HT1080 (cell line): ENCODE measurements at regions not wholly inside any gene's neighbourhood (a gene's known extent, or its start where the extent isn't known, plus 50 kb on each side); places are given as distances from the start of the nearest gene placed in this dataset.
"Not testable (repeated sequence)": the region's sequence is repeated elsewhere in the genome, so short reads cannot be mapped to it uniquely, and the experiment has no call there.

Source experiments
- DNase-seq: peaks from one replicate; pipeline ENCODE4 v3.0.0-alpha.2; 2015; ENCODE audit warnings: low read depth

DNA sequence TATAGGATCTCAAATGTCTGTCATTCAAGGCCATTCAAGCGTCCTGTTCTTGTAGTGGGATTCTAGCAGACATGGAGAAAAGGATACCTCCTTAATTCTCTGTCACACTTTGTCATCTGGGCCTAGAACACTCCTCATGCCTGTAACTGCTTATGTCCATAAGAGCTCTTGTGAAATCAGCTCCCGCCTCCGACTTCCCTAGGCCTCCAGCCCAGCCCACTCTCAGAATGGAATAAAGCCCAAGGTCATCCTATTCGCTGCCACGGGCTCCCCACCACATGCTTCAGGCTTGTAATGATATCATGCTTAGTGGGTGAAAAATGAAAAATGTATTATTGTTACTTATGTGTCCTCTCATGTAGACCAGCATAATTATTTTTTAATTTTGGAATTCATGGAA, 632.5 kb downstream of the ISL1 start:
- DNase-seq: no peak

DNA sequence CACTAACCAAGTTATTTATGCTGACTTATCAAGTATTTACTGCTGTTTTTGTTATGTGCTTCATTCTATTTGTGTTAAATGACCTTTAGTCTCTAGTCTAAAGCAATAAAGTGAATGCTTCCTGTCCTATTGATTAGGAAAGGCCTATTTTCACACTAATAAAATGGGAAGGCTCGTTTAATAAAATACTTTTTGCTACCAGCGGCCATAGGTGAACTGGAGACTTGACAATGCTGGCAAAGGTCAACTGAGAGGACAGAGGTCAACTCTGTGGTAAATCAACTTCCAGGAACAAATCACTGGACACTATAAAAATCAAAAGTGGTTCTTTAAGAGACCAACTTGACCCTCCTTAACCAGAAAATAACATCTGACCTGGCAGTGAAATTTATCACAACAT, 634.3 kb downstream of the ISL1 start:
- no peak for DNase-seq

DNA sequence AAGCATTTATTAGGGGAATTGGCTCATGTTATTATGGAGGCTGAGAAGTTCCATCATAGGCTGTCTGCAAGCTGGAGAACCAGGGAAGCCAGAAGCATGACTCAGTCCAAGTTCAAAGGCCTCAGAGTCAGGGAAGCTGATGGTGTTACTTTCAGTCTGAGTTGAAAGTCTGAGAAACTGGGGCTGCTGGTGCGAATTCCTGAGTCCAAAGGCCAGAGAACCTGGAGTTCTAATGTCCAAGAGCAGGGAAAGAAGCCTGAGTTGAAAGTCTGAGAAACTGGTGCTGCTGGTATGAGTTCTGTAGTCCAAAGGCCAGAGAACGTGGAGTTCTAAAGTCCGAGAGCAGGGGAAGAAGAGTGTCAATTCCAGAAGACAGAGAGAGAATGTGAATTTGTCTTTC, 641.1 kb downstream of the ISL1 start:
- DNase-seq: peak; percentile 24

DNA sequence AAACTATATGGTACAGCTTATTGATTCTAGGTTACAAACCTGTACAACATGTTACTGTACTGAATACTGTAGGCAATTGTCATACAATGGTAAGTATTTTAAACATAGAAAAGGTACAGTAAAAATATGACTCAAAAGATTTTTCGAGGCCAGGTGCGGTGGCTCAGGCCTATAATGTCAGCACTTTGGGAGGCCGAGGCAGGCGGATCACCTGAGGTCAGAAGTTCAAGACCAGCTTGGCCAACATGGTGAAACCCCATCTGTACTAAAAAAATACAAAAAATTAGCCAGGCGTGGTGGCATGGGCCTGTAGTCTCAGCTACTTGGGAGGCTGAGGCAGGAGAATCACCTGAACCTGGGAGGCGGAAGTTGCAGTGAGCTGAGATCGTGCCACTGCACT, 646.6 kb downstream of the ISL1 start:
- DNase-seq: not testable (repeated sequence)

DNA sequence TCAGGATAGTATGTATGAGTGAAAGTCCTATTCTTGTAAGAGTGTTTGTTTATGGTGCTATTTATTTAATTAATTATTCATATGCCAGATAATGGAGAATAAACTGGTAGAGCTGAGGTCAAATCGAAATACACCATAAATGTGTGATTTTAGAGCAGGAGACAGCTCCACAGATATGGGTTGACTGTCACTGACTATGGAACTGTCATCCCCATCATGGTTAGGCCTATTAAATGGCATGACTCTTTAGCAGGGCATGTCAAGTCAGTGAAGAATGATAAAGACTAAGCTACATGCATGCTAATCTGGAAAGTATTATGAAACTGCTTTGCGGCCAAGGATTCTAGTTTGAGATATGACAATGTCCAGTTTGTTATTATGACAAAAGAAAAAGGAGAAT, 658.6 kb downstream of the ISL1 start:
- no peak for DNase-seq

DNA sequence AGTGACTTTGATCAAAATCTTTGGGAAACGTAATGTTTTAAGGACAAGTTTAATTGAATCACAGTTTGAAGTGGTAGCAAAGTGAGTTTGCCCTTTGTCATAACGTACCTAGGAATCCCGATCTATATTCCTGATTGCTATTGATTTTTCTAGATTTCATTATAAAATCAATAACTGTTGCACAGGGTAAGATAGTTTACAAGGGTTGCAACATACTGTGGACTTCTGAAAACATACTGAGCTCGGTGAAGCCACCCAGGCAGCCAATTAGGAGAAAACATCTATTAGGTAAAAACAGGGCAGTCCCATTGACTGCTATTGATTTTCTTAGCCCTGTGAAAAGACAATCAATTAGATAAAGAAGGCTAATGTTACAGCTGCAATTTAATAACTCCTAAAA, 659.9 kb downstream of the ISL1 start:
- no peak for DNase-seq

DNA sequence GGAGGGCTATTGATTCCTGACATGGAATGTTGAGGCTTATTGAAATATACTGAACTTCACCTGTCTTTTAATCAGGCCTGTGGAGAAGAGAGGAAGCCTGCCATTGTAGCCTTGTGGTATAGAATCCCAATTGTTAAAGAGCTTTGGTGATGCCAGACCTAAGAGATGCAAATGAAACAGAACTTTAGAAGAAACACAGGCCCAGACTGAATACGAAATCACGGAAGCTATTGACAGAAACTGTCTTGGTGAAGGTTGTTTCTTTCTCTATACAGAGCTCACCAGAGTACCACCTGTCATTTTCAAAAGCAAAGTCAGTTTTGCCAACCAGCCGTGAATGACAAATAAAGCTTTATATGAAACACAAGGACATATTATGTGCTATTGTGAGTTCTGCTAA, 660.3 kb downstream of the ISL1 start:
- no peak for DNase-seq

DNA sequence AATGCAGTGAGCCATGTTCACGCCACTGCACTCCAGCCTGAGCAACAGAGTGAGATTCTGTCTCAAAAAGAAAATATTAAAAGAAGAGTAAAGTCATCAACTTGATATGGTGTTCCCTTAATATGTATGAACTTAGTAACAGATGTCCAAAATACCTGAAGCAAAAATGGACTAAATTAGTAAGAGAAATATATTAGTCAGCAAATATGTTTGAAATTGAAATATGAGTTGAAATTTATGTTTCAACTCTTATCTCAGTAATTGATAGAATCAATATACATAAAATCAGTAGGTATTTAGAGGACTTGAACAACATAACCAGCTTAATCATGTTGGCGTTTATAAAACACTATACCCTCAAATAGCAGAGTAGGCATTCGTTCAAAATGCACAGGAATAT, 668.5 kb downstream of the ISL1 start:
- DNase-seq: no peak

DNA sequence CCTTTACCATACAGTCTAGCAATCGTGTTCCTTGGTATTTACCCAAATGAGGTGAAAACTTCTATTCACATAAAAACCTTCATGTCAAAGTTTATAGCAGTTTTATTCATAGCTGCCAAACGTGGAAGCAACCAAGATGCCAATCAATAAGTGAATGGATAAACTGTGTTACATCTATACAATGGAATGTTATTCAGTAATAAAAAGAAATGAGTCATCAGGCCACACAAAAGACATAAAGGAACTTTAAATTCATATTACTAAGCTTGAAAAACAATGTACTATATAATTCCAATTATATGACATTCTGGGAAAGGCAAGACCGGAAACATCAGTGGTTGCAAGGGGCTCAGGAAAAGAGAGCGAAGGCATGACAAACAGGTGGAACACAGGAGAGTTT, 679.9 kb downstream of the ISL1 start:
- DNase-seq: peak; percentile 37

DNA sequence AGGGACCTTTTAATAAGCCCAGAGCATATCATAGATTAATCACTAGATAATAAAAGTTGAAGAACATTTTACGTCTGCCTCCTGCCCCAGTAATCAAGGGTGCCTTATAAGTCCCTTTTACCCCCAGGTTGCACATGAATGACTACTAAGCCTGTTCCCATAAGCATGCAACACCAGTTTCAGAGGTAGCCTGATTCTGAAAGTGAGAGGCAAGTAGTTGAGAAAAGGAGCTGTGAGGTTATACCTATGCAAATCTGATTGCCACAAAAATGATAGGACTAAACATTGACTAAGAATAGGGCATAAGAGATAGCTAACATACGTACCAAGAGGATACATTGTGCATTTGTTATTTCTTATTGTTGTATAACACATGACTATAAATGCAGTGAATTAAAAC, 681.9 kb downstream of the ISL1 start:
- no peak for DNase-seq

DNA sequence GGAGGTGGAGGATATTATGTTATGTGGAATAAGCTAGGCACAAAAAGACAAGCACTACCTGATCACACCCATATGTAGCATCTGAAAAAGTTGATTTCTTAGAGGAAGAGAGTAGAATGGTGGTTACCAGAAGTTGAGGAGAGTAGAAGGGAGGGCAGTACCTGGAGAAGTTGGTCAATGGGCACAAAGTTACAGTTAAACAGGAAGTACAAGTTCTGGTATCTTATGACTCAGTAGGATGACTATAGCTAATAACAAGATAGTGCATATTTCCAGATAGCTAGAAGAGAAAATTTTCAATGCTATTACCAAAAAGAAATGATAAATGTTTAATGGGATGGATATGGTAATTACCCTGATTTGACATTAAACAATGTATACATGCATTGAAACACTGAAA, 686.7 kb downstream of the ISL1 start:
- DNase-seq: no peak

DNA sequence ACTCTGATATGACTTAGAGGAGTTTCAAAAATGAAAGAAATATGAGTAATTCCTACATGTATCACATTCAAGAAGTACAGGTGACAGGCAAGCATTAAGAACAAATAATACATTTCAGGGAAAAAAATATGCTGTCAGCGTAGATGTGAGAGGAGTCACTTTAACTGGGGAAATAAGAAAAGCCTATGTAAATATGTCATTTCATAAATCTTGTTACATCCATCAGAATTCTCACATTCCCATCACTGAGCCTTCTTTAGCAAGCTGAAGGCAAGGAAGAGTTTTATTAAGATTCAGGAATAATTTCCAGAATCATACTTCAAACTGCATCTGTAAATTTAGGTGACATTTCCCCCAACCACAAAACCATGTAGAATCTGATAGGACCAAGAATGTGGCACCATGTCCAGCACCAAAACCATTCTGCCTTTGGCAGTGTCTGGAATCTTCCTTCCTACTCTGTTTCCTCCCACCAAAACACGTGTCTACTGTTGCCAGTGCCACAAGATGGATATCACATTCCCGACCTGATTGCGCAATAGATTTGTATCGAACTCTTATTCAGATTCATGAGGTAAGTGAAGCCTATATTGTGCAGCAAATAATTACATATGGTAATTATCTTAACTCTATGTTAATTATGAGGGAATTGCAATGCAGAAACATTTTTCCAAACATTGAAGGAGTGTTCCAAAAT, 690.9 kb downstream of the ISL1 start:
- DNase-seq: peak; percentile 2

DNA sequence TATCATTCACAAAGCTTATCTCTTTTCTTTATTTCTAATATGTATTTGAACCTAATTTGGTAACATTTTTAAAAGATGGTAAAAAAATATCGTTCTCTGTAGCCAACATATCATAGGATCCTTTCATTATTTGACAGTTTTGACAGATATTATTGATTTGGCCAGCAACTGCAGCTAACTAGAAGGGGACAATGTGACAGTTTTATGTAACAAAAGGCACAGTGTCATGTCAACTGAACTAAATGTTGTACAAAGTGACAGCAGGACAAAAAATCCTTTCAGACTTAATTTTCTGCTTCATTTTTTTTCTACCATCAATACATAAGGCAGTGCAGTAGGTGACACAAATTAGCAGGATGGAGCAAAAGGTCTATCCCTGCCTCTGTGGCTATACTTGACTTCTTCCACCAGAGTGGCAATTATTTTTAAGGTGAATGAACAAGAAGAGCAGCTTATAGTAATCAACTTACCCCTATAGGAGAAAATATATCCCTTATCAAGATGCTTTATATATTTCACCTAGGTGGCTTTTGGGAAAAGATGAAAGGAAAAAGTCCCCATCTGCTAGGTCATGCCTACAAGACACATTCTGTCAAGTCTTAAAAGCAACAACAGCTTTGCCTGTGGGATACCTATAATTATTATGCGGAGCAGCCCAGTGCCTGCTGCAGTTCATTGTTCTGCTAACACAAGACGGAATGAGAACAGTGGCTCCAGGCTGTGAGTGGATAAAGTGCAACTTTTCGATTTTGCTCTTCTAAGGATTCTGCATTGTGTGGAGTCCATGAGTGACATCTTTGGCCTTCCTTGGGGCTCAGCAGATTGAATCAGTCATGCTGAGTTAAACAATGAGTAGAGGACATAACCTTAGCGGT, 694.9 kb downstream of the ISL1 start:
- no peak for DNase-seq

DNA sequence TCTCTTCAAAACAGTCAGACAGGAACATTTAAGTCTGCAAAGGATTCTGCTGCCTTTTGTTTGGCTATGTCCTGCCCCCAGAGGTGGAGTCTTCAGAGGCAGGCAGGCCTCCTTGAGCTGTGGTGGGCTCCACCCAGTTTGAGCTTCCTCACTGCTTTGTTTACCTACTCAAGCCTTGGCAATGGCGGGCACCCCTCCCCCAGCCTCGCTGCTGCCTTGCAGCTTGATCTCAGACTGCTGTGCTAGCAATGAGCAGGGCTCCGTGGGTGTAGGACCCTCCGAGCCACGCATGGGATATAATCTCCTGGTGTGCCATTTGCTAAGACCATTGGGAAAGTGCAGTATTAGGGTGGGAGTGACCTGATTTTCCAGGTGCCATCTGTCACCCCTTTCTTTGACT, 685.4 kb upstream of the ITGA1 start:
- not testable (repeated sequence) for DNase-seq

DNA sequence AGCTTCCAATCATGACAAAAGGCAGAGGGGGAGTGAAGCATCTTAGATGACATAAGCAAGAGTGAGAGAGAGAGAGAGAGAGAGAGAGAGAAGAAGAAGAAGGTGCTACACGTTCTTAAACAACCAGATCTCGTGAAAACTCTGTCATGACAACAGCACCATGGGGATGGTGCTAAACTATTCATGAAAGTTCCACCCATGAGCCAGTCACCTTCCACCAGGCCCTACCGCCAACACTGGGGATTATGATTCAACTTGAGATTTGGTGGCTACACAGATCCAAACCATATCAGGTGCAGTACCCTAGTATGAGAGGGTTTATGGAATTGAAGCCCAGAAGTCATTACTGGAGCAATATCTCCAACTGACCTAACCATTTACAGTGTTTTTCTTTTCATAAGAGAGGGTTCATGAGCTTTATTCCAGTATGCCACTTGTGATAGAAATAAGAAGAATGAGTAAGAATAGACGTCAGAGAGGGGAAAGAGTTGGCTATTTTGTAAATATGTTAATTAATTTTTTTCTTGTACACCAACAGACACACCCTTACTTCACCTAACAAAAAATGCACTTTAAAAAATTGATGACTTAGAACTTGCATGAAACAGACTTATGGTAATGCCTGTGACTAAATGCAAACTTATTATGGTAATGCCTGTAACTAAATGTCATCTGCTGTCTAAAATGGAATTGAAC, 680.4 kb upstream of the ITGA1 start:
- no peak for DNase-seq

DNA sequence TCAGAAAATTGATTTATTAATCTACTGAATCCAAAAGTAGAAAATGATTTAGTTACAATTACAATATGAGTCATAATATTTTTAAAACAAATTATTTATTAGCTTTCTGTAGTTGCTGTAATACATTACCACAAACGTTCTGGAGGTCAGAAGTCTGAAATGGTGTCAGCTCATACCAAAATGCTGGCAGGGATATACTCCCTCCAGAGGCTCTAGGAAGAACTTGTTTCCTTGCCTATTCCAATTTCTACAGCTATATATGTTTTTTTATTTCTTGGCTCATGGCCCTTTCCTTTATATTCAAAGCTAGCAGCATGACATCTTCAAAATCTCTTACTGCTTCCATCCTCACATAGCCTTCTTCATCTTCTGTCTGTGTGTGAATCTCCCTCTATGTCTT, 667.9 kb upstream of the ITGA1 start:
- DNase-seq: no peak

DNA sequence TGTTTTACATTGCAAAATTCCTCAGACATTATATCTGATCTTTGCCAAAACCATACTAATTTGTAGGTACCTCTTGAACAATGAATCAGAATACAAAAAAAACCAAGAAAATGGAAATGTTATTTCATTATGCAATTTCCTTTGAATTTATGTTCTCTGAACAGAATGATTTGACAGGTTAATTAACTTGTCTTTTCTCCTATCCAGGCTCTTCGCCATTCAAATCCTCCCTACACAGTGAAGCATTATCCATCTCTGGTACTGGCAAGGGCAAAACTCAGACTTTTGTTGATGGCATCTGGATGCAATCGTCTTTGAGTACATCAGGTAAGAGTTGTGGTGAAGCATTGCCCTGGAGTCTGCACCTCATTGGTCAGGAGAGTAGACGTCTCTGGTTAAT, 655.7 kb upstream of the ITGA1 start:
- DNase-seq: no peak

DNA sequence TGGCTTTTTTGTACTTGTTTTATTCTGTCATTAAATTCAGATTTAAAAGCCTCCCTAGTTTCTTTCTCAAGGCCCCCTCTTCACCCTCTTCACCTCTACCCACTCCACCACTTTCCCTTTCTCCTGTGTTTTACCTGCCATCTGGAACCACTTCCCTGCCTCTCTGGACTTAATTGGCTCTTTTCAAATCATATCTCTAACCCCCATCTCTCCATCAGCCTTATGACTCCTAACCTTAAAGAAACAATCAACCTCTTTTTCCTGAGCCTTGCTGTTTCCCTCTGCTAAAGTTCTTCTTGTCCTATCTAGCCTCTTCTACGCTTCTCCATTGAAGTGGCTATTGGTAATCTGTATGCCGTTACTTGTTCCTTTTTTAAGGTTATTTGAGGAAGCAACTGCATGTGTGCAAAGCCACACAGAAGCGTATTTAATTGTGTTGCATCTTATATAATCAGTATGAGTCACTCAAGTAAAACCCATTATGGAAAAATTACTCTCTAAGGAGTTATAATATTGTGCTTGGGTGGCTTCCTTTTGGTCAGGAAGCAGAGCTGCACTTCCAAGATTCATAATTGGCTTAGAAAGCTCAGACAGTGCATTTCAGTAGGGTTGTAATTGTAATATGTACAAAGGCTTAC, 653.6 kb upstream of the ITGA1 start:
- DNase-seq: no peak

DNA sequence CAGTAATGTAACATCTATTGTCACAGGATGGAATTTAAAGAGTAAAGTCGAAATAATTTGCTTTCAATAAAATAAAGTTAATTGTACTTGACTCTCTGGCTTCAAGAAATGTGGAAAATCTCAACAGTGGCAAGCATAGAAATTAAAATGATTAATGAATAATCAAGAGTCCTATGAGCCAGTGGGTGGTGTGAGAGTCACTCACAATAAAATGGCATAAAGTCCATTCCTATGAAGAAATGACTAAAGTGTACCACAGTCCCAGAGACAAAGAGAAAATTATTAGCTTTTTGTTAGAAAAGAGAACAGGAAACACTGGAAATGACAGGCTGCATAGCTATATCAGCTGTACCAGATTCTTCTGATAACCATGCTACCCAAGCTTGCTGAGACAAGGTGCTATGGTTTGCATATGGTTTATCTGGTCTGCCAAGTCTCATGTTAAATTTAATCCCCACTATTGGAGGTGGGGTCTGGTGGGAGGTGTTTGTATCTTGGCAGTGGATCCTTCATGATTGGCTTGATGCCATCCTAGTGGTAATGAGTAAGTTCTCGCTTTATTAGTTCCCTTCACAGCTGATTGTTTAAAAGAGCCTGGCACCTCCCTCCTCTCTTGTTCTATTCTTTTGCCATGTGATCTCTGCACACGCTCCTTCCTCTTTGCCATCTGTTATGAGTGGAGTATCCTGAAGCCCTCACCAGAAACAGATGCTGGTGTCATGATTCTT, 647.7 kb upstream of the ITGA1 start:
- no peak for DNase-seq

DNA sequence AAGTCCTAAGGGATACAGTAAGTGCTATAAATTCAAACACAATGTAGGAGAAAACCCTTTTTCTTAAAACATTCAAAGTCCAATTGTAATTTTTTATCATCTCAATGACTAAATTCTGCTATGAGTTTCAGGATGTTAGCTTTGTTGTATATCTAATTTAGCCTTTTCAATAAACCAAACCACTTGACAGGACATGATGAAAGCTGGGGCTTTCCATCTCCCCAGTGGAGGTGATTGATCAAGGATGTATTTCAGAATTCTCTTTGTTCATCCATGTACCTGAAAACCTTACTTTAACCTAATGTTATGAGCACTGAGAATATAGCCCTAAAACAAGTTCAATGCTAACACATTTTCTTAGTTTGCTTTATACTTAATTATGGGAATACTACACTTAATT, 639.0 kb upstream of the ITGA1 start:
- DNase-seq: no peak

DNA sequence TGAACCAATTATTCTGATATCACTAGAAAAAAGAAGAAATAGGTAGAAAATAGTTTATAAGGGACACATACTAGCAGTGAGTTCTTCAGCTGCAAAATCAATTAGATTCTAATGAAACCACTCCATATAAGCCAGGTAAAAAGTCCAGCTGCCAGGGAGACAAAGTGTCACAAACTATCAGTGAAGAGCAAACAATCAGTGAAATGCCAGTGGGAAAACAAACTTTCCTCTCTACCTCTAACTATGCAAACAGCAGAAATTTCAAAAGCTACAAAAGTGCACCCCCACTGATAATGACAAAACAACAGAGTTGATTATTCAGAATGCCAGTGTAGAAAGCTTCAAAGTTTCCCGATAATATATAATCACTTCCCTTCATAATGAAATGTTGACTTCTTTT, 637.2 kb upstream of the ITGA1 start:
- DNase-seq: no peak
